Mesenchymal stem cell (in vitro differentiated cells and primary cell): ENCODE measurements at regions not wholly inside any gene's neighbourhood (a gene's known extent, or its start where the extent isn't known, plus 50 kb on each side); places are given as distances from the start of the nearest gene placed in this dataset.

Experiments
- DNase-seq: peaks from one replicate; pipeline ENCODE4 v3.0.0-alpha.2; 2013
- H2AFZ ChIP-seq: one replicate; pipeline ENCODE4 v1.6.1; 2013; ENCODE audit warnings: low read depth, mild to moderate bottlenecking, control low read depth, inconsistent platforms, low read length, moderate library complexity
- H2AK5ac ChIP-seq: 2 replicates; pipeline ENCODE4 v1.6.1; 2013; ENCODE audit warnings: low read length, moderate library complexity, mild to moderate bottlenecking, inconsistent platforms; ENCODE audit not compliant: severe bottlenecking
- H2BK120ac ChIP-seq: one replicate; pipeline ENCODE4 v1.6.1; 2013; ENCODE audit warnings: low read depth, mild to moderate bottlenecking, inconsistent platforms, low read length, moderate library complexity
- H2BK12ac ChIP-seq, 2 experiments: one replicate each; pipeline ENCODE4 v1.6.1; 2013; ENCODE audit warnings: inconsistent platforms in 2 of 2, low read length in 2 of 2, mild to moderate bottlenecking in 2 of 2, moderate library complexity in 2 of 2, control low read depth in 1 of 2
- H2BK15ac ChIP-seq: one replicate; pipeline ENCODE4 v1.6.1; 2013; ENCODE audit warnings: mild to moderate bottlenecking, low read depth, inconsistent platforms; ENCODE audit not compliant: poor library complexity, severe bottlenecking
- H2BK5ac ChIP-seq: 2 replicates; pipeline ENCODE4 v1.6.1; 2013; ENCODE audit warnings: low read depth, mild to moderate bottlenecking, low read length, control low read depth, inconsistent platforms; ENCODE audit not compliant: poor library complexity, severe bottlenecking
- H3K14ac ChIP-seq, 2 experiments: one replicate each; pipeline ENCODE4 v1.6.1; 2013; ENCODE audit warnings: inconsistent platforms in 2 of 2, low read length in 2 of 2, control low read depth in 1 of 2, mild to moderate bottlenecking in 1 of 2, moderate library complexity in 1 of 2
- H3K18ac ChIP-seq, 2 experiments: one replicate each; pipeline ENCODE4 v1.6.1; 2013; ENCODE audit warnings: inconsistent platforms in 2 of 2, low read length in 2 of 2, control low read depth in 1 of 2, low read depth in 1 of 2, mild to moderate bottlenecking in 1 of 2
- H3K23ac ChIP-seq, 2 experiments: one replicate each; pipeline ENCODE4 v1.6.1; 2013; ENCODE audit warnings: inconsistent platforms in 2 of 2, low read length in 2 of 2, mild to moderate bottlenecking in 2 of 2, moderate library complexity in 2 of 2, control low read depth in 1 of 2
- H3K27ac ChIP-seq: 2 replicates; pipeline ENCODE4 v1.5.1; 2013; ENCODE audit warnings: mild to moderate bottlenecking, moderate library complexity, low read length, control low read depth, inconsistent platforms; ENCODE audit not compliant: poor library complexity, severe bottlenecking
- H3K27me3 ChIP-seq, 2 experiments: 2 replicates each; pipeline versions ENCODE4 v1.6.1 to v1.7.0; 2013; ENCODE audit warnings: low read length in 2 of 2, mild to moderate bottlenecking in 2 of 2, moderate library complexity in 2 of 2, control low read depth in 1 of 2, inconsistent platforms in 1 of 2; ENCODE audit not compliant: control insufficient read depth in 1 of 2, insufficient read depth in 1 of 2
- H3K36me3 ChIP-seq, 2 experiments: 2 replicates each; pipeline versions ENCODE4 v1.6.1 to v1.7.0; 2013; ENCODE audit warnings: low read length in 2 of 2, control low read depth in 1 of 2, inconsistent platforms in 1 of 2, low read depth in 1 of 2, mild to moderate bottlenecking in 1 of 2; ENCODE audit not compliant: insufficient read depth in 2 of 2, control insufficient read depth in 1 of 2
- H3K4ac ChIP-seq, 2 experiments: one replicate each; pipeline ENCODE4 v1.6.1; 2013; ENCODE audit warnings: inconsistent platforms in 2 of 2, low read length in 2 of 2, mild to moderate bottlenecking in 2 of 2, moderate library complexity in 2 of 2, control low read depth in 1 of 2, low read depth in 1 of 2
- H3K4me1 ChIP-seq: 2 replicates; pipeline ENCODE4 v1.6.1; 2013; ENCODE audit warnings: low read depth, low read length, control low read depth; ENCODE audit not compliant: control insufficient read depth, insufficient read depth
- H3K4me2 ChIP-seq: 2 replicates; pipeline ENCODE4 v1.6.1; 2013; ENCODE audit warnings: low read length, mild to moderate bottlenecking, inconsistent platforms; ENCODE audit not compliant: poor library complexity, severe bottlenecking
- H3K4me3 ChIP-seq, 2 experiments: 2 replicates each; pipeline versions ENCODE4 v1.5.1 to v1.7.0; 2013; ENCODE audit warnings: low read length in 2 of 2, mild to moderate bottlenecking in 2 of 2, control low read depth in 1 of 2, low read depth in 1 of 2; ENCODE audit not compliant: insufficient read depth in 1 of 2
- H3K79me1 ChIP-seq: replicated peaks from 2 replicates; pipeline ENCODE4 v1.6.1; 2013; ENCODE audit warnings: mild to moderate bottlenecking, control low read depth, low read length, inconsistent platforms; ENCODE audit not compliant: poor library complexity, severe bottlenecking
- H3K9ac ChIP-seq: 2 replicates; pipeline ENCODE4 v1.7.0; 2013; ENCODE audit warnings: mild to moderate bottlenecking, low read length, moderate library complexity
- H3K9me3 ChIP-seq: 2 replicates; pipeline ENCODE4 v1.7.0; 2013; ENCODE audit warnings: mild to moderate bottlenecking, low read length; ENCODE audit not compliant: control insufficient read depth
- H4K8ac ChIP-seq: one replicate; pipeline ENCODE4 v1.6.1; 2013; ENCODE audit warnings: inconsistent platforms, mild to moderate bottlenecking, low read length, moderate library complexity
- H4K91ac ChIP-seq: one replicate; pipeline ENCODE4 v1.6.1; 2013; ENCODE audit warnings: mild to moderate bottlenecking, low read length, inconsistent platforms
- WGBS: methylation state at CpG from one replicate; pipeline ENCODE4 v1.1.7; 2013; ENCODE audit warnings: mixed read lengths; 5-methylcytosine and 5-hydroxymethylcytosine counted together

DNA sequence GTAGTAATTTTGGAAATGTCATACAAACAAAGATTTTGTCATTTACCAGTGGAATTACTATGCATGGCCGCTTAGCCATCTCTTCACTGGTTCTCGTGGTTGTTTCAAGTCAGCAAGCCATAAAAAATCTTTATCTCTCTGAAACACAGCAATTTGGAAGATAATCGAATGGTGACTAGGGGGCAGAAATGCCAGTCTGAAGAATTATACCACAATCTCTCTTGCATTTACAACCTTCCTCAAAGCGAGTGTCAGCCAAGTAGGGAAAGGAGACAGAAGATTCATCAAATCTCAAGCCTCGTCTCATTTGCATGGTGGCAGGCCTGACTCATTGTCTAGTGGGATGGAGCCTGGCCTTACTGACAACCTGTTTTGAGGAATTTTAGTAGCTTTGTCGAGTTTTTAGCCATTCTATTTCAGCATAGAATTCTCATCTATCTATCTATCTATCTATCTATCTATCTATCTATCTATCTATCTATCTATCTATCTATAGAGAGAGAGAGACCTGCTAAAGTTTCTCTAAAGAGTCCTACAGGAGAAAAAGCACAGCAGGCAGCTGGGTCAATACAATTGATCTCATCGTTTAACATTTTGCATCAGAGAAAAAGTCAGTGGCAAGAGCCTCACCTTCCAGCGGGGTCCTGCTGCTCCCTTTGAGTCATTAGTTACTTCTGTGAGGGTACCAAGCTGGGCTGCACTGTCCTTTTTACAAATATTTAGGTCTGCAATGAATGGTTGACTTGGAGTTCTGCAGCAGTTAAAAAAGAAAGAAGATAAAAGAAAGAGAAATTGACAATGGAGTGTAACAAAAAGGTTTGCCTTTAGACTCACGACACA, 572.8 kb downstream of the TFAP2A start:
- no peaks in the 10 kb centered on the region for H3K27me3 ChIP-seq
- no peak overlapping the region for H3K14ac ChIP-seq
- no peak overlapping the region for H3K9ac ChIP-seq
- H2BK5ac ChIP-seq, result no peak overlapping the region
- H2BK12ac ChIP-seq, result no peak overlapping the region
- DNase-seq, result no peak
- no peak overlapping the region for H2BK120ac ChIP-seq
- H3K79me1 ChIP-seq, result no peaks in the 10 kb centered on the region
- no peak overlapping the region for H4K8ac ChIP-seq
- H4K91ac ChIP-seq, result no peak overlapping the region
- H3K23ac ChIP-seq, result no peak overlapping the region
- no peak overlapping the region for H3K4ac ChIP-seq
- no peak overlapping the region for H3K27ac ChIP-seq
- H3K4me1 ChIP-seq, result no peaks in the 10 kb centered on the region
- no peak overlapping the region for H2BK15ac ChIP-seq
- no peak overlapping the region for H3K4me2 ChIP-seq
- H2AK5ac ChIP-seq, result no peak overlapping the region
- peaks cover 45% of the 10 kb centered on the region for H3K9me3 ChIP-seq
- no peaks in the 10 kb centered on the region for H3K36me3 ChIP-seq
- H2AFZ ChIP-seq, result no peak overlapping the region
- no peak overlapping the region for H3K4me3 ChIP-seq
- 72% methylated on average over 6 of the region's 9 CpGs for WGBS
- H3K18ac ChIP-seq, result no peak overlapping the region

DNA sequence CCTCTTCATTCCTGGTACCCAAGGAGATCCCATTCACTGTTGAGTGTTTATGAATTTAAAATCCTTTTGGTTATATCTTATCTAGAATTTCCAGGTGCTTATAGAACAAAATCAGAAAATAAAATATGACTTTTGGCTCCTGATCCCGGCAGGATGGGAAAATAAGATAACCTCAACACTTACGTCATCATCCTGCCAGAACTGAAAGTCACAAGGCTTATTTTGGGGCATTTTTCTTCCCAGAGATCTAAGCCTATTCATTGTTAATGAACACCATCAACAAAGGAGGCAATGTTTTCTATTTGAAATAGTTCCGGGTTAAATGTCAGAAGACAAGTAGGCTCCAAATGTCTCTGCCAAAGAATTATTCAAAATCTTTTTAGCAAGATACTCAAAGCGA, 580.6 kb downstream of the TFAP2A start:
- Histone ChIP-seq H2AK5ac (no peak overlapping the region), H2AFZ (no peak overlapping the region), H3K9me3 (peaks cover 26% of the 10 kb centered on the region), H4K8ac (no peak overlapping the region), H3K18ac (no peak overlapping the region), H2BK120ac (no peak overlapping the region), H2BK15ac (no peak overlapping the region), H2BK12ac (no peak overlapping the region), H3K9ac (no peak overlapping the region), H4K91ac (no peak overlapping the region), H3K4me1 (no peaks in the 10 kb centered on the region), H3K4me3 (no peak overlapping the region), H3K4me2 (no peak overlapping the region), H3K14ac (no peak overlapping the region), H3K79me1 (no peaks in the 10 kb centered on the region), H2BK5ac (no peak overlapping the region), H3K23ac (no peak overlapping the region), H3K36me3 (no peaks in the 10 kb centered on the region), H3K27ac (no peak overlapping the region), H3K4ac (no peak overlapping the region), H3K27me3 (no peaks in the 10 kb centered on the region)
- WGBS, result 95% methylated on average over 2 of the region's 4 CpGs
- no peak for DNase-seq

DNA sequence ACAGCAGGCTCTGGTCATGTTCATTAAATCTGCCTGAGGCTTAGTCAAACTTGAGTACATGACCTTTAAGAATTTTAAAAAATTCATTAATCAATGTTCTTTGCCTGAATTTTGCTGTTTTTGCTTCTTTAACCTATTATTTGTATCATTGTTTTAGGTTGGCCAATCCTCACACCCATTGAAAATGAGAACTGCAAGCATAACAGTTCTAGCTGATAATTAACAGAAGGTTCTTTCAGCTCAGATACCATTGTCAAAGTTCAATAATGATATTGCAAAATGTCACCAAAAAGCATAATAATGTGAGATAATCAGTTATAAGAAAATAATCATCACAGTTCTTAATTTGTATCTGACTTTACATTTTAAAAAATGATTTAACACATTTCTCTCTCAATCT, 583.1 kb downstream of the TFAP2A start:
- no peak overlapping the region for H4K8ac ChIP-seq

DNA sequence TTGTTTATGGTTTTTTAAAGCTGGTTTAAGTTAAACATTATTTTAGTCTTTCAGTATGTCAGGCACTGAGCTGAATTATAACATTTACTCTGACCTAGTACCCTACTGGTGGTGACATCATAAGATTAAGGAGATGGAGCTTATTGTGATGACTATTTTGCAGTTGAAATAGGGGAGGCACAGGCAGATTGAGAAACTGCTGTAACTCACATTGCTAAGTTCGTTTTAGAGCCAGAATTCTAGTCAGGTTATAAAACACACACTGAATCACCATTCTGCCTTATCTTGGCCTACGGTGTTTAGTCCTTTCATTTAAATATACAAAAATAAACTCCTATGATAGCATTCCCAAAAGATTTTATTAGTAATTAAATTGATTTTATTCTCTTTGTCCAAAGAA, 584.1 kb downstream of the TFAP2A start:
- WGBS, result 50% methylated on average over 1 of the region's 2 CpGs
- Histone ChIP-seq H3K27ac (no peak overlapping the region), H2BK15ac (no peak overlapping the region), H4K8ac (no peak overlapping the region), H2BK5ac (no peak overlapping the region), H3K23ac (no peak overlapping the region), H2BK120ac (no peak overlapping the region), H3K36me3 (no peaks in the 10 kb centered on the region), H4K91ac (no peak overlapping the region), H3K27me3 (no peaks in the 10 kb centered on the region), H2AFZ (no peak overlapping the region), H3K4ac (no peak overlapping the region), H3K9me3 (peaks cover 19% of the 10 kb centered on the region), H3K18ac (no peak overlapping the region), H3K4me2 (no peak overlapping the region), H2AK5ac (no peak overlapping the region), H3K79me1 (no peaks in the 10 kb centered on the region), H3K14ac (no peak overlapping the region), H3K4me1 (no peaks in the 10 kb centered on the region), H3K4me3 (no peak overlapping the region), H2BK12ac (no peak overlapping the region), H3K9ac (no peak overlapping the region)
- no peak for DNase-seq

More for the DNA sequence above, 583.1 kb downstream of the TFAP2A start:
- Histone ChIP-seq H3K4me3 (no peak overlapping the region), H3K4ac (no peak overlapping the region), H3K14ac (no peak overlapping the region), H3K4me2 (no peak overlapping the region), H3K36me3 (no peaks in the 10 kb centered on the region), H2BK5ac (no peak overlapping the region), H3K4me1 (no peaks in the 10 kb centered on the region), H3K9ac (no peak overlapping the region), H3K27ac (no peak overlapping the region), H3K27me3 (no peaks in the 10 kb centered on the region), H3K18ac (no peak overlapping the region), H2AFZ (no peak overlapping the region), H2BK120ac (no peak overlapping the region), H3K9me3 (peaks cover 13% of the 10 kb centered on the region), H4K91ac (no peak overlapping the region), H2BK12ac (no peak overlapping the region), H3K79me1 (no peaks in the 10 kb centered on the region), H3K23ac (no peak overlapping the region), H2BK15ac (no peak overlapping the region), H2AK5ac (no peak overlapping the region)
- no peak for DNase-seq
